ENCODE measurements at regions not wholly inside any gene's neighbourhood (a gene's known extent, or its start where the extent isn't known, plus 50 kb on each side); places are given as distances from the start of the nearest gene placed in this dataset.

DNA sequence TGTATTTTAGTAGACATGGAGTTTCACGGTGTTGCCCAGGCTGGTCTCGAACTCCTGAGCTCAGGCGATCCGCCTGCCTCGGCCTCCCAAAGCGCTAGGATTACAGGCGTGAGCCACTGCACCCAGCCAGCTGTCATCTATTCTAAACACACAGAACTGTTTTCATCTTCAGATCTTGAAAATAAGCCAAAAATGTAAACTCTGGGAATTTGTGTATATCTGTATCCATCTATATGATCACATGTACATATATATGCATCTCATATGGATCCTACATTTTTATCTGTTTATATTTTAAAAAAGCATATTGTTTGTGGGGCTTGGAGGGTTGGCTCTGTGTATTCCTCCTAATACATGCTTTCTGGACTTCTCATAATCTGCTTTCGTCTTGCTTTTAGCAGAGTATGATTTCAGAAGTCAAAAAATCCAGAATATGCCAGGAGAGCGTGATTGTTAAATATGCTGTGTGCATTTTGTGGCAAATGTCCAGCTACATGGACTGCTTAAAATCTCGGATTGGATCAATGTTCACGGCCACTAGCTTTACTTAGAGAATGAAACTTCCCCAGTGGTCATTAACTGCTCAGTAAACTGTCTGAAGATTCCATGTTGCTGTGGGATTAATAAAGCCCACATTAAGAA lies 274.4 kb upstream of the IRX1 start:
- TF ChIP-seq CTCF (IDR thresholded peaks at IDR 0.05) (no peak), EMX1 (CRISPR knock-in tag; IDR thresholded peaks at IDR 0.05) (no peak), ESRRA (CRISPR knock-in tag; IDR thresholded peaks at IDR 0.05; ENCODE audit: borderline replicate concordance) (no peak), SP1 (CRISPR knock-in tag; conservative IDR thresholded peaks at IDR 0.05) (no peak), ETV6 (CRISPR knock-in tag; IDR thresholded peaks at IDR 0.05) (no peak)
- TF ChIP-seq, protein P1, sequence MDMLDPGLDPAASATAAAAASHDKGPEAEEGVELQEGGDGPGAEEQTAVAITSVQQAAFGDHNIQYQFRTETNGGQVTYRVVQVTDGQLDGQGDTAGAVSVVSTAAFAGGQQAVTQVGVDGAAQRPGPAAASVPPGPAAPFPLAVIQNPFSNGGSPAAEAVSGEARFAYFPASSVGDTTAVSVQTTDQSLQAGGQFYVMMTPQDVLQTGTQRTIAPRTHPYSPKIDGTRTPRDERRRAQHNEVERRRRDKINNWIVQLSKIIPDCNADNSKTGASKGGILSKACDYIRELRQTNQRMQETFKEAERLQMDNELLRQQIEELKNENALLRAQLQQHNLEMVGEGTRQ (CRISPR knock-in tag; IDR thresholded peaks at IDR 0.05) = no peak

Measured in WTC11 (cell line).